Stimulated activated naive B cell treated with anti-CD40 and anti-IgM and Interleukin-4, amounts not matched to agents 10 μg/mL and 1 μg/mL and 100 μg/mL, for 72 hours (primary cell): ENCODE measurements at regions not wholly inside any gene's neighbourhood (a gene's known extent, or its start where the extent isn't known, plus 50 kb on each side); places are given as distances from the start of the nearest gene placed in this dataset.

Experiments
- ATAC-seq, 2 donors: fragments of 150-1000 bp; cut with Tn5 transposase; replicated peaks; 2 replicates each; pipeline ENCODE4 v1.10.0; 2021; ENCODE audit warnings: moderate library complexity in 1 of 2
- DNase-seq: peaks from one replicate; pipeline ENCODE4 v3.0.0; 2021
- H3K27ac Mint-ChIP-seq: one replicate; pipeline ENCODE4 v1.8.0; 2022; ENCODE audit warnings: mild to moderate bottlenecking, mixed read lengths
- H3K27me3 Mint-ChIP-seq, 2 donors: one replicate each; pipeline ENCODE4 v1.8.0; 2022; ENCODE audit warnings: mixed read lengths in 2 of 2
- H3K36me3 Mint-ChIP-seq, 2 donors: one replicate each; pipeline ENCODE4 v1.8.0; 2022; ENCODE audit warnings: mixed read lengths in 2 of 2, mild to moderate bottlenecking in 1 of 2
- H3K4me1 Mint-ChIP-seq, 2 donors: one replicate each; pipeline ENCODE4 v1.8.0; 2022; ENCODE audit warnings: mixed read lengths in 2 of 2, mild to moderate bottlenecking in 1 of 2
- H3K4me3 Mint-ChIP-seq, 2 donors: one replicate each; pipeline ENCODE4 v1.8.0; 2022; ENCODE audit warnings: mild to moderate bottlenecking in 2 of 2, mixed read lengths in 2 of 2, moderate library complexity in 1 of 2
- H3K9me3 Mint-ChIP-seq, 2 donors: one replicate each; pipeline ENCODE4 v1.8.0; 2022; ENCODE audit warnings: mixed read lengths in 2 of 2, mild to moderate bottlenecking in 1 of 2

DNA sequence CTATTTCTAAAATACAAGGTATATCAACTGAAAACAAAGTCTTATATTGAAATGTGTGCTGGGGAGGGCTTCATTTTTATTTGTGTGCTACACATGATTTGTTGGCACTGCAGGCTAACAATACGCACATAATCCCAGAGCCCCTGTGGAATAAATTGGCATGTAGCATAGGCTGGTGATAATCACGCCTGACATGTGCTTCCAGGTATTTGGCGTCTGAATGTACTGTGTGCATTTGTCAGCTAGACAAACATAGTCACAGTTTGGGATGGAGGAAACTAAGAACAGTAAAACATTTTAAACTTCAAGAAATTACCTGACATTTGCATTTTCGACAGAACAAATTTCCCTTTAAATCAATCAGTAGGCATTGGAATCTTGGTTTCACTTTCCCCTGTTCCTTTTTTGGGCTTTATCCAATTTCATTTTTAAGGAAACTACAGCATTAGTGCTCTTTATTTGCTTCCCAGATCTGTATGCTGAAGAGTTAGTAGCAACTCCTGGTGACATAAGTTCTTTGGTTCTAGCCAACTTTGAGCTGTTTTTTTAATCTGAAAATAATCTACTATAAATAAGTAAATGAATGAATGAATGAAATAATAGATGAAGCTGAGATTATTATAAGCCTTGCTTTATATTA, 472.3 kb downstream of the PDHA2 start:
- no peak overlapping the region for H3K27ac Mint-ChIP-seq
- no peaks in the 10 kb centered on the region for H3K36me3 Mint-ChIP-seq
- H3K4me3 Mint-ChIP-seq, result no peak overlapping the region
- DNase-seq (no peak), ATAC-seq (no peak)
- no peaks in the 10 kb centered on the region for H3K27me3 Mint-ChIP-seq
- H3K9me3 Mint-ChIP-seq, result peaks cover 8 to 13% of the 10 kb centered on the region in 2 donors
- no peaks in the 10 kb centered on the region for H3K4me1 Mint-ChIP-seq

DNA sequence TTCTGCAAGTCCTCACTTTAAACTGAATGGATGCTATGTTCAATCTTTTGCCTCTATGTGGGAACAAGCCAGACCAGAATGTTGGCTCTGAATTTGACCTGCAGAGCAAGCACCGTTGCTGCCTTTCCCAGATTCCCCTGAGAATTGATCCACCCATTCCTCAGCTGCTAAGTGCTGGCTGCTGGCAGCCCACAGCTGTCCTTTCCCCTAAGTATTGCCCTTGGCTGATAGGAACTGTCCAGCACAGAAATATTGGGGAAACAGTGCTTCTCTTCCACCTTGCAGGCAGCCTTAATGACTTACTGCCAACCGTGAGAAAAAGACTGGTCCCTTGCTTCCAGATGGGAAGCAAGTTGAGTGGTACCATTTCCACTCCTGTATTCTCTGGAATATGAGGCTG, 475.9 kb downstream of the PDHA2 start:
- no peak for ATAC-seq
- peaks cover 0 to 1% of the 10 kb centered on the region in 2 donors for H3K9me3 Mint-ChIP-seq
- no peak overlapping the region for H3K4me3 Mint-ChIP-seq
- H3K27ac Mint-ChIP-seq, result no peak overlapping the region
- no peaks in the 10 kb centered on the region for H3K27me3 Mint-ChIP-seq
- no peaks in the 10 kb centered on the region for H3K4me1 Mint-ChIP-seq
- no peak for DNase-seq
- no peaks in the 10 kb centered on the region for H3K36me3 Mint-ChIP-seq

- H3K4me3 Mint-ChIP-seq, result no peak overlapping the region
- no peaks in the 10 kb centered on the region for H3K27me3 Mint-ChIP-seq
- peaks cover 0 to 1% of the 10 kb centered on the region in 2 donors for H3K9me3 Mint-ChIP-seq
- H3K36me3 Mint-ChIP-seq, result no peaks in the 10 kb centered on the region
- DNase-seq, result no peak
- ATAC-seq, result no peak
- no peak overlapping the region for H3K27ac Mint-ChIP-seq
- H3K4me1 Mint-ChIP-seq, result no peaks in the 10 kb centered on the region
These were observed 476.9 kb downstream of the PDHA2 start for GRCh38 chr4:96316776-96317175.

GRCh38 chr4:96317891-96318290, 478.0 kb downstream of the PDHA2 start:
- Mint-ChIP-seq H3K27ac (no peak overlapping the region), H3K9me3 (peaks cover 0 to 1% of the 10 kb centered on the region in 2 donors), H3K4me3 (no peak overlapping the region), H3K36me3 (no peaks in the 10 kb centered on the region), H3K4me1 (no peaks in the 10 kb centered on the region), H3K27me3 (no peaks in the 10 kb centered on the region)
- no peak for DNase-seq
- no peak for ATAC-seq

DNA sequence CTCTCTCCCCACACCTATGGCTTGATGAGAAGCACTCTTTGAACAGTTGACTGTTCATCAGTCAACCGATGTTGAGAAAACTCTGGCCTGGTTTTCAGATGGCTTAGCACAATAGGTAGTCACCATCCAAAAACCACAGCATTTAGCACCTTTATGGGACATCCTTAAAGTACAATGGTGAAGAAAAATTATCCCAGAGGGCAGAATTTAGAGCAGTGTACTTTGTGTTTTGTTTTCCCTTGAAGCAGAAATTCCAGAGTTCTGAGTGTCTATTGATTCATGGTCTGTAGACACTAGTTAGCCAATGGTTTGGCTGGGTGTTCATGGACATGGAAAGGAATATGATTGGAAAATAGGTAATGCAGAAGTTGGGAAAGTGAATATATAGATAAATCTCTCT, 487.0 kb downstream of the PDHA2 start:
- H3K27ac Mint-ChIP-seq, result no peak overlapping the region
- H3K36me3 Mint-ChIP-seq, result no peaks in the 10 kb centered on the region
- H3K4me1 Mint-ChIP-seq, result no peaks in the 10 kb centered on the region
- ATAC-seq, result no peak
- H3K9me3 Mint-ChIP-seq, result peaks cover 5 to 12% of the 10 kb centered on the region in 2 donors
- H3K27me3 Mint-ChIP-seq, result no peaks in the 10 kb centered on the region
- no peak for DNase-seq
- H3K4me3 Mint-ChIP-seq, result no peak overlapping the region

- H3K4me3 Mint-ChIP-seq, result no peak overlapping the region
- peaks cover 3 to 6% of the 10 kb centered on the region in 2 donors for H3K9me3 Mint-ChIP-seq
- no peak overlapping the region for H3K27ac Mint-ChIP-seq
- no peak for ATAC-seq
- no peaks in the 10 kb centered on the region for H3K4me1 Mint-ChIP-seq
- no peaks in the 10 kb centered on the region for H3K27me3 Mint-ChIP-seq
- no peak for DNase-seq
- H3K36me3 Mint-ChIP-seq, result no peaks in the 10 kb centered on the region
These were observed 502.3 kb downstream of the PDHA2 start for GRCh38 chr4:96342196-96342595.

- Mint-ChIP-seq H3K4me3 (no peak overlapping the region), H3K27me3 (no peaks in the 10 kb centered on the region), H3K36me3 (no peaks in the 10 kb centered on the region), H3K4me1 (no peaks in the 10 kb centered on the region), H3K9me3 (peaks cover 5 to 6% of the 10 kb centered on the region in 2 donors), H3K27ac (no peak overlapping the region)
- no peak for DNase-seq
- ATAC-seq, result no peak
These were observed 503.0 kb downstream of the PDHA2 start for GRCh38 chr4:96342790-96343455.

DNA sequence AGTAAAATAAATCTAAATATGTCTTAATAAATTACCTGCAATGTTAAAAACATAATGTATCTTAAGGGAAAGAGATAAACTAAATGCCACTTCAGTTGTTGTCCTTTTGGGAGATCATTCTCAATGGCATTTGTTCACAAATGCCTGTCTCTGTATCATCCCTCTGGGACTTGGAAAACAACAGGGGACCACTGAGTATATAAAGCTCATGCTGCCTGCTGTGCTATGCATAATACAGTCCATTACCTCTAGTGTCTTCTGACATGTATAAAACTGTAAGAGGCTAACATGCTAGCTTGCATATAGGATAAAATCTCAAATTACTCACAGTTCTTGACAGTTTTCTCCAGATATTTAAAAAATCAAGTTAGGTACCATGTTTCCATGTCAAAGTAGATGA, 503.9 kb downstream of the PDHA2 start:
- Mint-ChIP-seq H3K36me3 (no peaks in the 10 kb centered on the region), H3K27me3 (no peaks in the 10 kb centered on the region), H3K4me1 (no peaks in the 10 kb centered on the region), H3K9me3 (peaks cover 5 to 6% of the 10 kb centered on the region in 2 donors), H3K27ac (no peak overlapping the region), H3K4me3 (no peak overlapping the region)
- DNase-seq, result no peak
- no peak for ATAC-seq

- DNase-seq, result no peak
- Mint-ChIP-seq H3K4me3 (no peak overlapping the region), H3K27ac (no peak overlapping the region), H3K4me1 (no peaks in the 10 kb centered on the region), H3K9me3 (peaks cover 5 to 6% of the 10 kb centered on the region in 2 donors), H3K27me3 (no peaks in the 10 kb centered on the region), H3K36me3 (no peaks in the 10 kb centered on the region)
- no peak for ATAC-seq
These were observed 507.7 kb downstream of the PDHA2 start for GRCh38 chr4:96347582-96347981.

GRCh38 chr4:96352051-96352517, 512.2 kb downstream of the PDHA2 start:
- H3K9me3 Mint-ChIP-seq, result peaks cover 0 to 3% of the 10 kb centered on the region in 2 donors
- H3K36me3 Mint-ChIP-seq, result no peaks in the 10 kb centered on the region
- H3K27ac Mint-ChIP-seq, result no peak overlapping the region
- no peaks in the 10 kb centered on the region for H3K4me1 Mint-ChIP-seq
- DNase-seq, result no peak
- H3K27me3 Mint-ChIP-seq, result no peaks in the 10 kb centered on the region
- no peak overlapping the region for H3K4me3 Mint-ChIP-seq
- ATAC-seq, result no peak

DNA sequence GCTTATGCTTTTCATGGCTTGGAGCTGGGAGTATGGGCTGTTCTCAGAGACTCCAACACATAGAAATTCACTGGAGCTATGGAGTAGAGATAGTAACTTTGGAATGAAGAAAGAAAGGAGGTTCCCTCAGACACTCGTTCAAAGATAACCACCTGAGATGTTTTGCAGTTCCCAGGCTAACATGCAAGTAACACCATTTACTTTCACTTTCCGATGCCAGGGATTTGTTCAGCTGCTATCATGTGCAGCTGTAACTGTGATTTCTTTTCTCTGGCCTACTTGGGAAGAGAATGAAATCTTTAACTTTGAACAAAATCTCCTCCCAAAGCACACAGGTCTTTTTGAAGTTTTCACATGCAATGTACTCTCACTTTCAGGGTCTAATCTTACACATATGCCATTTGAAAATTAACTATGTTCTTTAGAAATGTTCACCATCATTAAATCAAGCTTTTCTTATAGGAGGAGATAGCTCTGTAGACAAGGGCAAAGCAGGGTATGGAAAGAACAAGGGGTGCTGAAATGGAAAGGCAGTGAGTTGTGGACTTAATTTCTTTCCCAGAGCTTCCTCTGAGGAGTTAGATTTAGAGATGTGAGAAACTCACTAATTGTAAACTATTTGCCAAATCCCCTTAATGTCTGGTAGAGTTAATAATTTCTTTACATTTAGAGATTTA, 514.3 kb downstream of the PDHA2 start:
- DNase-seq (no peak), ATAC-seq (no peak)
- no peaks in the 10 kb centered on the region for H3K36me3 Mint-ChIP-seq
- no peak overlapping the region for H3K4me3 Mint-ChIP-seq
- H3K9me3 Mint-ChIP-seq, result no peaks in the 10 kb centered on the region
- no peak overlapping the region for H3K27ac Mint-ChIP-seq
- H3K27me3 Mint-ChIP-seq, result no peaks in the 10 kb centered on the region
- no peaks in the 10 kb centered on the region for H3K4me1 Mint-ChIP-seq

DNA sequence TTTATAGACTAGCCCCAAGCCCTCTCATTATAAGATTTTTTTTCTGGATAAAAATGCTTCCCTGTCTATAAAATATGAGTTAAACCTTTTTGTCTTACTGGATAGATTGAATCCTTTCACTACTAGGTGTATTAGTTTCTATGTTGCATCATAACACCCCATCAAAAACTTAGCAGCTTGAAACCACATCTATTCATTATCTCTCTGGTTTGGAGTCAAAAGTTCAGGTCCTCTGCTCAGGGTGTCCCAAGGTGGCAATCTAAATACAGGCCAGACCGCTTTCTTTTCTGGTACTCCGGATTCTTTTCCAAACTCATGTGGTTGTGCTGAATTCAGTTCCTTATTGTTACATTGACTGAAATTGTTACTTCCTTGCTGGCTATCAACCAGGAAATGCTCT, 515.5 kb downstream of the PDHA2 start:
- H3K4me3 Mint-ChIP-seq, result no peak overlapping the region
- H3K27me3 Mint-ChIP-seq, result no peaks in the 10 kb centered on the region
- H3K36me3 Mint-ChIP-seq, result no peaks in the 10 kb centered on the region
- no peak for ATAC-seq
- no peak overlapping the region for H3K27ac Mint-ChIP-seq
- H3K9me3 Mint-ChIP-seq, result no peaks in the 10 kb centered on the region
- DNase-seq, result no peak
- no peaks in the 10 kb centered on the region for H3K4me1 Mint-ChIP-seq

DNA sequence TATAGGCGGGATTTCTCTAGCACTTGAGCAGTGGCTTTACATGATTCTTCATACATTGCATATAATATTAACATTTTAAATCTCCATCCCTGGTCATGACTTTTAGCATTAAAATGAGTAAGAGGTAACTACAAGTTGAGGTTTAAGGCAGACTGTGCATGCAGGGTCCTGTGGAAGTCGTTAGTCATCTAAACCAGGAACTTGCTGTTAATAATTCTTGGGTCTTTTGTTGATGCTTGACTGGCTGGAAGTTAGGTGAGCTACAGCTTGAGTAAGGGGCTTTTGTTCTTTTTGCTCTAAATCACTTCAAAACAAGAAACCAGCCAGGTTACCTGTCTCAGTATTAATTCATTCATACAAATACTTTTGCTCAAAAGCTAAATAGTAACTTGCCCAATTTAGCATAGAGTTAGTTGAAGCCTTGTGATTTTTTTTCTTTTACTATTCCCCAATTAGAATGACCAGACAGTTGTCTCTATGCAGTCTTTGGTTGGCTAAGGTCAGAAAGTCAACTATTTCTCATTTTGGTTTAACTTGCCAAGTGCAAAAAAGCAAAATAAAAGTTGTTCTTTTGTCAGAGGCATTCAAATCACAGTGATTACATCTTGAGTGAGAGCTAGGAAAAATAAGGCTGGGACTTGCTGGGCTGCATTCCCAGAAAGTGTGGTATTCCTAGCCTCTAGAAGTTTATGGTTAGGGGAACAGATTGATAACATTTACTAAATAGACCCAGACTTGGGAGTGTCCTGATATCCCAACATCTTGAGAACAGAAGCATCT, 516.9 kb downstream of the PDHA2 start:
- Mint-ChIP-seq H3K27me3 (no peaks in the 10 kb centered on the region), H3K27ac (no peak overlapping the region), H3K9me3 (no peaks in the 10 kb centered on the region), H3K4me3 (no peak overlapping the region), H3K36me3 (no peaks in the 10 kb centered on the region), H3K4me1 (no peaks in the 10 kb centered on the region)
- no peak for DNase-seq
- ATAC-seq, result no peak

GRCh38 chr4:96366632-96367031, 526.7 kb downstream of the PDHA2 start:
- no peak for ATAC-seq
- H3K4me3 Mint-ChIP-seq, result no peak overlapping the region

More at GRCh38 chr4:96366632-96367031, 526.7 kb downstream of the PDHA2 start:
- Mint-ChIP-seq H3K27ac (no peak overlapping the region), H3K27me3 (no peaks in the 10 kb centered on the region), H3K4me1 (no peaks in the 10 kb centered on the region), H3K36me3 (no peaks in the 10 kb centered on the region), H3K9me3 (peaks cover 8 to 12% of the 10 kb centered on the region in 2 donors)
- no peak for DNase-seq
